ENCODE measurements at regions not wholly inside any gene's neighbourhood (a gene's known extent, or its start where the extent isn't known, plus 50 kb on each side); places are given as distances from the start of the nearest gene placed in this dataset.

- TF ChIP-seq CEBPB (IDR thresholded peaks at IDR 0.05; ENCODE audit: borderline replicate concordance in 1 of 2, low read depth in 2 of 2, low read length in 2 of 2) = no peak
- TF ChIP-seq EZH2 (IDR thresholded peaks at IDR 0.05; ENCODE audit: borderline replicate concordance, control insufficient read depth, low read depth, low read length) = no peak
- TF ChIP-seq CTCF (IDR thresholded peaks at IDR 0.05 in 2 of 3, conservative IDR thresholded peaks at IDR 0.05 in 1 of 3; ENCODE audit: control insufficient read depth in 2 of 3, extremely low read depth in 1 of 3, insufficient read depth in 1 of 3, low read depth in 3 of 3, low read length in 3 of 3) = no peak
- no peak for TF ChIP-seq POLR2AphosphoS5 (IDR thresholded peaks at IDR 0.05; ENCODE audit: low read length)
These were observed 203.0 kb downstream of the TRIM29 start for GRCh38 chr11:119934866-119935265.
